GM12892 (cell line): ENCODE measurements at regions not wholly inside any gene's neighbourhood (a gene's known extent, or its start where the extent isn't known, plus 50 kb on each side); places are given as distances from the start of the nearest gene placed in this dataset.

Experiments
- POLR2A ChIP-seq: IDR thresholded peaks from 2 replicates; pipeline ENCODE4 v1.6.1; 2011; ENCODE audit warnings: low read depth, low read length, control low read depth
- POLR2AphosphoS5 ChIP-seq: IDR thresholded peaks from 2 replicates; pipeline ENCODE4 v1.6.1; 2011; ENCODE audit warnings: low read depth, low read length, control low read depth
- TAF1 ChIP-seq: IDR thresholded peaks from 2 replicates; pipeline ENCODE4 v1.6.1; 2011; ENCODE audit warnings: low read depth, mild to moderate bottlenecking, control low read depth, low read length, borderline replicate concordance

DNA sequence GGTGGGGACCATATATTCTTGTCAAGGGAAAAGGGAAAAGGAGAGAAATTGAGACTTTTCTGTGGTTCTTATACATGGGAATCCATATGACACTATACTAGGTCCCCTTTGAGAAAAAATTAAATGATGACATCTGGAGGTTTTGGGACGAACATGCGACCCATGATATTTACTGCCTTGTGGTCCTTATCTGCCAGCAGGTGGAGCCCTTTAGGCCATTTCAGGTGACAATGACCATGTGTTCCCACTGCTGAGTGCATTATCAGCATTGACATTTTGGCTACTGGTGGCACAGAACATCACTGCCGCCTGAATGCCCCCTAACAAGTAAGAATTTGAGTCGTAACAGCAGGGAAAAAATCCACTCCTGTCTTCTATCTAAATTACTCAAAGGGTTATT is 843.4 kb downstream of the FSTL5 start:
- TF ChIP-seq POLR2A (no peak), POLR2AphosphoS5 (no peak), TAF1 (no peak)
